ENCODE measurements at regions not wholly inside any gene's neighbourhood (a gene's known extent, or its start where the extent isn't known, plus 50 kb on each side); places are given as distances from the start of the nearest gene placed in this dataset.
A peak's percentile ranks its signal among the peaks of the same experiment; 100 is the strongest.

- DNase-seq (ENCODE audit: low spot score): no peak
- Histone ChIP-seq H3K4me1 (ENCODE audit: control insufficient read depth in 4 of 4, insufficient read depth in 4 of 4, low read length in 3 of 4) (no peaks in the 10 kb centered on the region), H3K9me3 (ENCODE audit: control insufficient read depth in 4 of 4, low read length in 3 of 4) (no peaks in the 10 kb centered on the region), H3K27ac (ENCODE audit: low read depth in 1 of 2, low read length in 2 of 2) (no peak overlapping the region), H3K36me3 (ENCODE audit: control insufficient read depth in 4 of 4, insufficient read depth in 3 of 4, low read depth in 1 of 4, low read length in 3 of 4) (no peaks in the 10 kb centered on the region), H3K4me3 (ENCODE audit: low read depth in 1 of 3, low read length in 3 of 3) (no peak overlapping the region), H3K9ac (ENCODE audit: low read depth in 1 of 2, low read length in 2 of 2) (no peak overlapping the region), H3K27me3 (ENCODE audit: control insufficient read depth in 4 of 4, insufficient read depth in 4 of 4, low read length in 3 of 4) (no peaks in the 10 kb centered on the region)
- 87% methylated on average over 1 of the region's 1 CpG for WGBS
- TF ChIP-seq NR2F2 (IDR thresholded peaks at IDR 0.05): no peak
- TF ChIP-seq JUND (IDR thresholded peaks at IDR 0.05): no peak
These were observed 240.4 kb downstream of the GABRG1 start for GRCh38 chr4:45883421-45883820.

GRCh38 chr4:45876235-45876890 is 247.5 kb downstream of the GABRG1 start:
- Histone ChIP-seq H3K4me3 (ENCODE audit: low read depth in 1 of 3, low read length in 3 of 3) (peak overlapping the region; percentile 47 to 73 (median 53)), H3K27me3 (ENCODE audit: control insufficient read depth in 4 of 4, insufficient read depth in 4 of 4, low read length in 3 of 4) (no peaks in the 10 kb centered on the region), H3K27ac (ENCODE audit: low read depth in 1 of 2, low read length in 2 of 2) (peak overlapping the region; percentile 53 to 75), H3K9ac (ENCODE audit: low read depth in 1 of 2, low read length in 2 of 2) (no peak overlapping the region), H3K36me3 (ENCODE audit: control insufficient read depth in 4 of 4, insufficient read depth in 3 of 4, low read depth in 1 of 4, low read length in 3 of 4) (no peaks in the 10 kb centered on the region), H3K4me1 (ENCODE audit: control insufficient read depth in 4 of 4, insufficient read depth in 4 of 4, low read length in 3 of 4) (peaks cover 0 to 17% (median 3%) of the 10 kb centered on the region in 4 donors), H3K9me3 (ENCODE audit: control insufficient read depth in 4 of 4, low read length in 3 of 4) (no peaks in the 10 kb centered on the region)
- DNase-seq (ENCODE audit: low spot score): no peak
- TF ChIP-seq ZBTB33 (IDR thresholded peaks at IDR 0.05) (no peak), CTCF (IDR thresholded peaks at IDR 0.05; ENCODE audit: low read depth, low read length, missing input control) (no peak), YY1 (IDR thresholded peaks at IDR 0.05) (peak; percentile 50), SP1 (IDR thresholded peaks at IDR 0.05) (peak; percentile 73), FOXA1 (IDR thresholded peaks at IDR 0.05) (no peak), TAF1 (conservative IDR thresholded peaks at IDR 0.05) (no peak), HNF4G (IDR thresholded peaks at IDR 0.05) (peak; percentile 43), HNF4A (conservative IDR thresholded peaks at IDR 0.05) (peak; percentile 81 to 83), JUND (IDR thresholded peaks at IDR 0.05) (peak in 1 of 2 donors; percentile 38), FOXA2 (IDR thresholded peaks at IDR 0.05) (peak; percentile 8), GABPA (IDR thresholded peaks at IDR 0.05 in 1 of 2, conservative IDR thresholded peaks at IDR 0.05 in 1 of 2) (no peak), NR2F2 (IDR thresholded peaks at IDR 0.05) (no peak), ATF3 (IDR thresholded peaks at IDR 0.05) (peak; percentile 60), RAD21 (IDR thresholded peaks at IDR 0.05) (peak in 1 of 2 donors; percentile 21), RXRA (IDR thresholded peaks at IDR 0.05) (peak; percentile 25 to 35), EGR1 (IDR thresholded peaks at IDR 0.05; ENCODE audit: low read depth in 2 of 2) (no peak)
- TF ChIP-seq, protein P1, sequence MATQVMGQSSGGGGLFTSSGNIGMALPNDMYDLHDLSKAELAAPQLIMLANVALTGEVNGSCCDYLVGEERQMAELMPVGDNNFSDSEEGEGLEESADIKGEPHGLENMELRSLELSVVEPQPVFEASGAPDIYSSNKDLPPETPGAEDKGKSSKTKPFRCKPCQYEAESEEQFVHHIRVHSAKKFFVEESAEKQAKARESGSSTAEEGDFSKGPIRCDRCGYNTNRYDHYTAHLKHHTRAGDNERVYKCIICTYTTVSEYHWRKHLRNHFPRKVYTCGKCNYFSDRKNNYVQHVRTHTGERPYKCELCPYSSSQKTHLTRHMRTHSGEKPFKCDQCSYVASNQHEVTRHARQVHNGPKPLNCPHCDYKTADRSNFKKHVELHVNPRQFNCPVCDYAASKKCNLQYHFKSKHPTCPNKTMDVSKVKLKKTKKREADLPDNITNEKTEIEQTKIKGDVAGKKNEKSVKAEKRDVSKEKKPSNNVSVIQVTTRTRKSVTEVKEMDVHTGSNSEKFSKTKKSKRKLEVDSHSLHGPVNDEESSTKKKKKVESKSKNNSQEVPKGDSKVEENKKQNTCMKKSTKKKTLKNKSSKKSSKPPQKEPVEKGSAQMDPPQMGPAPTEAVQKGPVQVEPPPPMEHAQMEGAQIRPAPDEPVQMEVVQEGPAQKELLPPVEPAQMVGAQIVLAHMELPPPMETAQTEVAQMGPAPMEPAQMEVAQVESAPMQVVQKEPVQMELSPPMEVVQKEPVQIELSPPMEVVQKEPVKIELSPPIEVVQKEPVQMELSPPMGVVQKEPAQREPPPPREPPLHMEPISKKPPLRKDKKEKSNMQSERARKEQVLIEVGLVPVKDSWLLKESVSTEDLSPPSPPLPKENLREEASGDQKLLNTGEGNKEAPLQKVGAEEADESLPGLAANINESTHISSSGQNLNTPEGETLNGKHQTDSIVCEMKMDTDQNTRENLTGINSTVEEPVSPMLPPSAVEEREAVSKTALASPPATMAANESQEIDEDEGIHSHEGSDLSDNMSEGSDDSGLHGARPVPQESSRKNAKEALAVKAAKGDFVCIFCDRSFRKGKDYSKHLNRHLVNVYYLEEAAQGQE (IDR thresholded peaks at IDR 0.05): no peak
- TF ChIP-seq, protein P2, sequence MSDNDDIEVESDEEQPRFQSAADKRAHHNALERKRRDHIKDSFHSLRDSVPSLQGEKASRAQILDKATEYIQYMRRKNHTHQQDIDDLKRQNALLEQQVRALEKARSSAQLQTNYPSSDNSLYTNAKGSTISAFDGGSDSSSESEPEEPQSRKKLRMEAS (IDR thresholded peaks at IDR 0.05): no peak
- WGBS: 27% methylated on average over 2 of the region's 2 CpGs

All from liver (tissue), 8 donors.